Bronchial epithelial cell (primary cell): ENCODE measurements at regions not wholly inside any gene's neighbourhood (a gene's known extent, or its start where the extent isn't known, plus 50 kb on each side); places are given as distances from the start of the nearest gene placed in this dataset.

ENCODE experiments used
- DNase-seq: peaks from one replicate; pipeline ENCODE4 v3.0.0-alpha.2; 2010; ENCODE audit warnings: low read depth
- FAIRE-seq: peaks from 2 replicates; lab custom pipeline; 2011; peaks lifted over from hg19 to GRCh38; lab: Jason Lieb, UNC
- H3K27me3 ChIP-seq: 2 replicates; pipeline ENCODE4 v1.5.1; 2011; ENCODE audit warnings: low read length; ENCODE audit not compliant: control insufficient read depth, insufficient read depth
- H3K36me3 ChIP-seq: 2 replicates; pipeline ENCODE4 v1.5.1; 2011; ENCODE audit warnings: low read length; ENCODE audit not compliant: control insufficient read depth, insufficient read depth
- H3K4me3 ChIP-seq: 2 replicates; pipeline ENCODE4 v1.5.1; 2011; ENCODE audit warnings: mild to moderate bottlenecking, low read depth, low read length, control low read depth
- CTCF ChIP-seq: IDR thresholded peaks from 2 replicates; pipeline ENCODE4 v1.5.1; 2011; ENCODE audit warnings: mild to moderate bottlenecking, moderate library complexity, low read length, control low read depth, inconsistent platforms; ENCODE audit not compliant: insufficient read depth, severe bottlenecking

GRCh38 chr17:83151442-83152226 is 72.2 kb downstream of the METRNL start:
- Histone ChIP-seq H3K4me3 (no peak overlapping the region), H3K36me3 (no peaks in the 10 kb centered on the region), H3K27me3 (no peaks in the 10 kb centered on the region)
- TF ChIP-seq CTCF: no peak
- no peak for DNase-seq
- FAIRE-seq: no peak

- DNase-seq: no peak
- no peaks in the 10 kb centered on the region for H3K36me3 ChIP-seq
- no peak for TF ChIP-seq CTCF
- H3K4me3 ChIP-seq: no peak overlapping the region
- H3K27me3 ChIP-seq: no peaks in the 10 kb centered on the region
- FAIRE-seq: no peak
Observed at GRCh38 chr17:83152227-83152744, 72.9 kb downstream of the METRNL start.

GRCh38 chr17:83152745-83153611 is 73.6 kb downstream of the METRNL start:
- FAIRE-seq (no peak), DNase-seq (no peak)
- no peaks in the 10 kb centered on the region for H3K36me3 ChIP-seq
- no peak for TF ChIP-seq CTCF
- H3K4me3 ChIP-seq: no peak overlapping the region
- no peaks in the 10 kb centered on the region for H3K27me3 ChIP-seq

- Histone ChIP-seq H3K27me3 (no peaks in the 10 kb centered on the region), H3K4me3 (no peak overlapping the region), H3K36me3 (no peaks in the 10 kb centered on the region)
- FAIRE-seq: no peak
- no peak for TF ChIP-seq CTCF
- no peak for DNase-seq
Observed at GRCh38 chr17:83153681-83154310, 74.4 kb downstream of the METRNL start.

- Histone ChIP-seq H3K27me3 (no peaks in the 10 kb centered on the region), H3K4me3 (no peak overlapping the region), H3K36me3 (no peaks in the 10 kb centered on the region)
- TF ChIP-seq CTCF: no peak
- FAIRE-seq (no peak), DNase-seq (no peak)
Observed at GRCh38 chr17:83154311-83155127, 75.1 kb downstream of the METRNL start.
